SK-N-MC (cell line): ENCODE measurements at regions not wholly inside any gene's neighbourhood (a gene's known extent, or its start where the extent isn't known, plus 50 kb on each side); places are given as distances from the start of the nearest gene placed in this dataset.

Experiments used
- EZH2 ChIP-seq: fragments of 200-600 bp; sonication (generic); IDR thresholded peaks from one replicate; pipeline ENCODE4 v1.6.1; 2017; ENCODE audit warnings: antibody characterized with exemption
- FOXP2 ChIP-seq: optimal IDR thresholded peaks from 2 replicates; pipeline ENCODE3; 2011; ENCODE audit warnings: mild to moderate bottlenecking, moderate library complexity; ENCODE audit not compliant: insufficient read depth; ENCODE audit errors: extremely low read length, control extremely low read depth
- POLR2AphosphoS5 ChIP-seq: IDR thresholded peaks from 2 replicates; pipeline ENCODE4 v1.6.1; 2012; ENCODE audit warnings: mild to moderate bottlenecking, low read depth, low read length, borderline replicate concordance

- TF ChIP-seq EZH2 (no peak), POLR2AphosphoS5 (no peak), FOXP2 (no peak)
These were observed 195.5 kb downstream of the ANKRD30BL start for GRCh38 chr2:131966256-131966655.
